Esophagus muscularis mucosa (tissue), 4 donors: ENCODE measurements at regions not wholly inside any gene's neighbourhood (a gene's known extent, or its start where the extent isn't known, plus 50 kb on each side); places are given as distances from the start of the nearest gene placed in this dataset.

Experiments
- DNase-seq: peaks from one replicate; pipeline ENCODE4 v3.0.0-alpha.2; 2017; ENCODE audit errors: extremely low spot score
- H3K27ac ChIP-seq, 4 donors: fragments of 200-600 bp; sonication (generic); replicated peaks in 1 of 4; 1 replicate in 3 of 4; 2 replicates in 1 of 4; pipeline ENCODE4 v1.5.1; 2016 to 2019; ENCODE audit warnings: mild to moderate bottlenecking in 1 of 4
- H3K27me3 ChIP-seq, 4 donors: fragments of 200-600 bp; sonication (generic); one replicate each; pipeline versions ENCODE4 v1.5.1 to v1.6.0; 2016 to 2019
- H3K36me3 ChIP-seq, 4 donors: fragments of 200-600 bp; sonication (generic); one replicate each; pipeline ENCODE4 v1.5.1; 2016 to 2019
- H3K4me1 ChIP-seq, 4 donors: fragments of 200-600 bp; sonication (generic); one replicate each; pipeline ENCODE4 v1.5.1; 2016 to 2019
- H3K4me3 ChIP-seq, 4 donors: fragments of 200-600 bp; sonication (generic); 1 replicate in 2 of 4; 2 replicates in 2 of 4; pipeline ENCODE4 v1.5.1; 2016 to 2019; ENCODE audit warnings: mild to moderate bottlenecking in 4 of 4, moderate library complexity in 1 of 4
- H3K9me3 ChIP-seq, 4 donors: fragments of 200-600 bp; sonication (generic); 1 replicate in 3 of 4; 2 replicates in 1 of 4; pipeline ENCODE4 v1.5.1; 2016 to 2019
- CTCF ChIP-seq, 3 experiments: fragments of 200-600 bp in 2 of 3; fragments of 450-650 bp in 1 of 3; sonication (generic) in 2 of 3; IDR thresholded peaks; one replicate each; pipeline ENCODE4 v1.5.1; 2017 to 2019; ENCODE audit warnings: antibody characterized with exemption in 3 of 3, mild to moderate bottlenecking in 2 of 3, moderate library complexity in 1 of 3
- EP300 ChIP-seq: sonication (generic); formaldehyde crosslinking; IDR thresholded peaks from one replicate; pipeline ENCODE4 v1.6.1; 2017; ENCODE audit warnings: antibody characterized with exemption
- POLR2A ChIP-seq: fragments of 450-650 bp; IDR thresholded peaks from one replicate; pipeline ENCODE4 v1.6.1; 2017; ENCODE audit warnings: antibody characterized with exemption, moderate library complexity, mild to moderate bottlenecking, low read depth
- POLR2AphosphoS5 ChIP-seq, 2 donors: sonication (generic); formaldehyde crosslinking; IDR thresholded peaks; one replicate each; pipeline ENCODE4 v1.6.1; 2017; ENCODE audit warnings: antibody characterized with exemption in 2 of 2
- WGBS: methylation state at CpG from one replicate; pipeline ENCODE4 v1.1.5; 2018; 5-methylcytosine and 5-hydroxymethylcytosine counted together
- intact Hi-C: fragments of 100-400 bp; cut with DNase I; formaldehyde crosslinking; loops from one replicate; pipeline ENCODE4 v1.15.1; 2023

DNA sequence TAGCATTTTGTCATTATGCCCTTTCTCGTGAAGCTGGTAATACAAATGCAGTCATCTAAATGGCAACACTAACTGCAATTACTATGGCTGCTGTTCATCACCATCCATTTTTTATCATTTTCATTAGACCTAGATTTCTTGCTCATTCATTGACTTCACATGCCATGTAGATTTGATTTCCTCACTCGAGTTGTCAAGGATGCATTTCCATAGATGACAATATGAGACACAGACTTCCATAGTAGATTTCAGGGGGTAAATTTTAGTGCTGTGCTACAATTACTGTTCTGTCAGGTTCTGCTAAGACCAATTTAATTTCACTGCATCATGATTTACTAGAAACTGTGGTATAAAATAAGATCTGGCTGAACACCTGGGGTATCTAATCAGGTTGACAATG lies 589.2 kb downstream of the SEMA5A start:
- H3K36me3 ChIP-seq, result no peaks in the 10 kb centered on the region
- WGBS, result 83% methylated on average over 2 of the region's 2 CpGs
- H3K4me1 ChIP-seq, result no peaks in the 10 kb centered on the region
- intact Hi-C loops, result no loop called here
- TF ChIP-seq POLR2AphosphoS5 (IDR thresholded peaks at IDR 0.05) (no peak), POLR2A (no peak), EP300 (no peak), CTCF (IDR thresholded peaks at IDR 0.05) (no peak)
- H3K9me3 ChIP-seq, result no peaks in the 10 kb centered on the region
- H3K4me3 ChIP-seq, result no peak overlapping the region
- DNase-seq, result no peak
- H3K27ac ChIP-seq, result no peak overlapping the region
- no peaks in the 10 kb centered on the region for H3K27me3 ChIP-seq

DNA sequence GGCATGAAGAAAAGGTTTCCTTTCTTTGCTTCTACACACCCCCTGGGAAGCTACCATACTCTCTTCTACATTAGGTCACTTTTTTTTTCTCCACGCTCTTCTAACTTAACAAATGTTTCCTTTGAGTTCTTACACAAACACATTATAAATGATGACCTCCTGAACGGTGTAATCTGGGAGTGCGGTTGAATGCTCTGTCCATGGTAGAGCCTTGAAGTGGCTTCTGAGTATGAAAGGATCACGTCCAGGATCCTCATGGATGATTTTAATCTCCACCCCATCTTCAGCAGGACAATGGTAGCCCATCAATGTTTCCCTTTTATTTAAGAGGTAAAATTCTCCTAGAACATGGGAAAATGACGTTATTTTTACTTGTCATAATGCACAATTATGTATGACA lies 587.3 kb downstream of the SEMA5A start:
- H3K27me3 ChIP-seq, result no peaks in the 10 kb centered on the region
- no peak overlapping the region for H3K4me3 ChIP-seq
- H3K36me3 ChIP-seq, result no peaks in the 10 kb centered on the region
- WGBS, result 52% methylated on average over 5 of the region's 5 CpGs
- H3K4me1 ChIP-seq, result no peaks in the 10 kb centered on the region
- intact Hi-C loops, result no loop called here
- H3K27ac ChIP-seq, result no peak overlapping the region
- DNase-seq, result no peak
- no peaks in the 10 kb centered on the region for H3K9me3 ChIP-seq
- TF ChIP-seq POLR2A (no peak), POLR2AphosphoS5 (IDR thresholded peaks at IDR 0.05) (no peak), EP300 (no peak), CTCF (IDR thresholded peaks at IDR 0.05) (no peak)

GRCh38 chr5:8961219-8961618 lies 584.7 kb downstream of the SEMA5A start:
- Histone ChIP-seq H3K9me3 (peaks cover 0 to 5% (median 0%) of the 10 kb centered on the region in 4 donors), H3K4me1 (no peaks in the 10 kb centered on the region), H3K36me3 (no peaks in the 10 kb centered on the region), H3K27me3 (no peaks in the 10 kb centered on the region), H3K27ac (no peak overlapping the region), H3K4me3 (no peak overlapping the region)
- intact Hi-C loops, result no loop called here
- 70% methylated on average over 3 of the region's 3 CpGs for WGBS
- TF ChIP-seq POLR2A (no peak), EP300 (no peak), POLR2AphosphoS5 (IDR thresholded peaks at IDR 0.05) (no peak), CTCF (IDR thresholded peaks at IDR 0.05) (no peak)
- no peak for DNase-seq

- 54% methylated on average over 4 of the region's 4 CpGs for WGBS
- intact Hi-C loops, result no loop called here
- no peak for DNase-seq
Observed at GRCh38 chr5:8961956-8962355, 583.9 kb downstream of the SEMA5A start.

More at GRCh38 chr5:8961956-8962355, 583.9 kb downstream of the SEMA5A start:
- TF ChIP-seq POLR2AphosphoS5 (IDR thresholded peaks at IDR 0.05) (no peak), CTCF (IDR thresholded peaks at IDR 0.05) (no peak), POLR2A (no peak), EP300 (no peak)
- H3K4me1 ChIP-seq, result no peaks in the 10 kb centered on the region
- H3K27ac ChIP-seq, result no peak overlapping the region
- H3K4me3 ChIP-seq, result no peak overlapping the region
- H3K36me3 ChIP-seq, result no peaks in the 10 kb centered on the region
- peaks cover 0 to 5% (median 0%) of the 10 kb centered on the region in 4 donors for H3K9me3 ChIP-seq
- H3K27me3 ChIP-seq, result no peaks in the 10 kb centered on the region
